Loucy (cell line): ENCODE measurements at regions not wholly inside any gene's neighbourhood (a gene's known extent, or its start where the extent isn't known, plus 50 kb on each side); places are given as distances from the start of the nearest gene placed in this dataset.

Source experiments
- EZH2phosphoT487 ChIP-seq: fragments of 200-600 bp; IDR thresholded peaks from 2 replicates; pipeline ENCODE4 v1.6.1; 2018; ENCODE audit warnings: antibody characterized with exemption, mild to moderate bottlenecking, moderate library complexity, borderline replicate concordance
- TF ChIP-seq, protein P1 (sequence below): fragments of 200-600 bp; sonication (generic); conservative IDR thresholded peaks from 2 replicates; pipeline ENCODE4 v1.5.1; 2014; ENCODE audit warnings: mild to moderate bottlenecking, antibody characterized with exemption, low read length

DNA sequence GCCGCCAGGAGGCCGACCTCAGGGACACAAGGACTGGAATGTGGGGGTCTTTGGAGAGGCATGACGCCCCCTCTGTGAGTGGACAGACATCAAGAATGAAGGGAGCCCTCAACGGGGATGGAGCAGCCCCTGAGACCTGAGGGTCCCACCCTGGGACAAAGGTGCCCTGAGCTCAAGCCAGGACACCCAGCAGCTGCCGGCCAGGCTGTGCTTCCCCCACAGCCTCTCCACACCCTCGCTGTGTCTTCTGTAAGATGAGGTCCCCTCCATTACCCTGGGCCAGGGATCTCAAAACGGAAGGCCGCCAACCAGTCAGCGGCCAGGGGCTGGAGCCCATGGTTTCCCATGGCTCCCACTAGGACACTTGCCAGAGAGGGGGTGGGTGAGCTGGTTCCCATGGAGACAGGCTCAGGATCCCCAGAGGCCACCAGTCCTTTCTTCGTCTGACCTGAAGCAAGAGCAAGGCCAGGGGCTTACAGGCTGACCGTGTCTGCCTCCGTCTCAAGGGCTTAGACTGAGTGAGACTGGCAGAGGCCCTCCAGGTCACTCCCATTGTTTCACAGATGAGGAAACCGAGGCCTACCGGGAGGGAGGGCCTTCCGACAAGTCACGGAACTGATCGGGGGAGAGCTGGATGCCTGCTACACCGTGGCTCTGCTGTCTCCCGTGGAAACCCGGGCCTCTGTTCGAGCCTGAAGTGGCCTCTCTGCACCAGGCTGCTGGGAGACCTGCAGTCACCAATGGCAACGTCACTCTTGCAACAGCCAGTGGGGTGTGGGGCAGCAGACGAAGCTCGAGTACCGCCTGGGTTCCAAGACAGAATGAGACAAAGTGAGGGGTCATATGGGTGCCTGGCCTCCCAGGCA is 91.7 kb upstream of the DIO3 start:
- TF ChIP-seq, protein P1, sequence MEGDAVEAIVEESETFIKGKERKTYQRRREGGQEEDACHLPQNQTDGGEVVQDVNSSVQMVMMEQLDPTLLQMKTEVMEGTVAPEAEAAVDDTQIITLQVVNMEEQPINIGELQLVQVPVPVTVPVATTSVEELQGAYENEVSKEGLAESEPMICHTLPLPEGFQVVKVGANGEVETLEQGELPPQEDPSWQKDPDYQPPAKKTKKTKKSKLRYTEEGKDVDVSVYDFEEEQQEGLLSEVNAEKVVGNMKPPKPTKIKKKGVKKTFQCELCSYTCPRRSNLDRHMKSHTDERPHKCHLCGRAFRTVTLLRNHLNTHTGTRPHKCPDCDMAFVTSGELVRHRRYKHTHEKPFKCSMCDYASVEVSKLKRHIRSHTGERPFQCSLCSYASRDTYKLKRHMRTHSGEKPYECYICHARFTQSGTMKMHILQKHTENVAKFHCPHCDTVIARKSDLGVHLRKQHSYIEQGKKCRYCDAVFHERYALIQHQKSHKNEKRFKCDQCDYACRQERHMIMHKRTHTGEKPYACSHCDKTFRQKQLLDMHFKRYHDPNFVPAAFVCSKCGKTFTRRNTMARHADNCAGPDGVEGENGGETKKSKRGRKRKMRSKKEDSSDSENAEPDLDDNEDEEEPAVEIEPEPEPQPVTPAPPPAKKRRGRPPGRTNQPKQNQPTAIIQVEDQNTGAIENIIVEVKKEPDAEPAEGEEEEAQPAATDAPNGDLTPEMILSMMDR: no peak
- no peak for TF ChIP-seq EZH2phosphoT487
